HEK293T (cell line): ENCODE measurements at regions not wholly inside any gene's neighbourhood (a gene's known extent, or its start where the extent isn't known, plus 50 kb on each side); places are given as distances from the start of the nearest gene placed in this dataset.

Experiments
- ARNT ChIP-seq: fragments of 450-650 bp; IDR thresholded peaks from 2 replicates; pipeline ENCODE4 v1.6.1; 2017; ENCODE audit warnings: mild to moderate bottlenecking
- BHLHE40 ChIP-seq: fragments of 450-650 bp; IDR thresholded peaks from 2 replicates; pipeline ENCODE4 v1.6.1; 2016; ENCODE audit warnings: mild to moderate bottlenecking, moderate library complexity, borderline replicate concordance
- CTBP1 ChIP-seq: fragments of 450-650 bp; IDR thresholded peaks from 2 replicates; pipeline ENCODE4 v1.6.1; 2016; ENCODE audit warnings: borderline replicate concordance
- ELF4 ChIP-seq: fragments of 450-650 bp; IDR thresholded peaks from 2 replicates; pipeline ENCODE4 v1.6.1; 2017; ENCODE audit warnings: antibody characterized with exemption
- FOXA1 ChIP-seq: fragments of 450-650 bp; IDR thresholded peaks from 2 replicates; pipeline ENCODE4 v1.6.1; 2016; ENCODE audit warnings: mild to moderate bottlenecking
- FOXK2 ChIP-seq: fragments of 450-650 bp; IDR thresholded peaks from 2 replicates; pipeline ENCODE4 v1.6.1; 2016; ENCODE audit warnings: mild to moderate bottlenecking
- LEF1 ChIP-seq: fragments of 450-650 bp; IDR thresholded peaks from 2 replicates; pipeline ENCODE4 v1.6.1; 2017; ENCODE audit warnings: mild to moderate bottlenecking, borderline replicate concordance
- NFRKB ChIP-seq: fragments of 450-650 bp; IDR thresholded peaks from 2 replicates; pipeline ENCODE4 v1.6.1; 2016; ENCODE audit warnings: mild to moderate bottlenecking, moderate library complexity
- SP1 ChIP-seq: fragments of 450-650 bp; IDR thresholded peaks from 2 replicates; pipeline ENCODE4 v1.6.1; 2017
- TARDBP ChIP-seq: fragments of 450-650 bp; IDR thresholded peaks from 2 replicates; pipeline ENCODE4 v1.6.1; 2016
- ZNF384 ChIP-seq: fragments of 450-650 bp; IDR thresholded peaks from 2 replicates; pipeline ENCODE4 v1.6.1; 2016

- TF ChIP-seq TARDBP (no peak), ELF4 (no peak), CTBP1 (no peak), BHLHE40 (no peak), FOXK2 (no peak), NFRKB (no peak), ZNF384 (no peak), ARNT (no peak), SP1 (no peak), FOXA1 (no peak), LEF1 (no peak)
These were observed 1388.0 kb downstream of the BRD1 start for GRCh38 chr22:48439560-48440135.
